ENCODE measurements at regions not wholly inside any gene's neighbourhood (a gene's known extent, or its start where the extent isn't known, plus 50 kb on each side); places are given as distances from the start of the nearest gene placed in this dataset.

- in situ Hi-C loops (cut with HindIII; ENCODE audit: low pct_unique_long_range_greater_than_20kb, low sequenced_read_pairs), result no loop called here
These were observed 197.4 kb upstream of the ARID2 start for GRCh38 chr12:45532113-45532512.

GRCh38 chr12:45535610-45536180 lies 193.8 kb upstream of the ARID2 start:
- in situ Hi-C loops (cut with HindIII; ENCODE audit: low pct_unique_long_range_greater_than_20kb, low sequenced_read_pairs), result no loop called here
- TF ChIP-seq JUND (IDR thresholded peaks at IDR 0.05; ENCODE audit: low read depth), result no peak
- DNase-seq (ENCODE audit: low read depth in 1 of 2, low spot score in 1 of 2), result no peak

More at GRCh38 chr12:45532113-45532512, 197.4 kb upstream of the ARID2 start:
- no peak for DNase-seq (ENCODE audit: low read depth in 1 of 2, low spot score in 1 of 2)
- TF ChIP-seq JUND (IDR thresholded peaks at IDR 0.05; ENCODE audit: low read depth), result no peak

GRCh38 chr12:45536284-45536683 lies 193.2 kb upstream of the ARID2 start:
- in situ Hi-C loops (cut with HindIII; ENCODE audit: low pct_unique_long_range_greater_than_20kb, low sequenced_read_pairs), result no loop called here
- no peak for TF ChIP-seq JUND (IDR thresholded peaks at IDR 0.05; ENCODE audit: low read depth)

GRCh38 chr12:45540661-45541341 lies 188.7 kb upstream of the ARID2 start:
- TF ChIP-seq JUND (IDR thresholded peaks at IDR 0.05; ENCODE audit: low read depth), result no peak
- DNase-seq (ENCODE audit: low read depth in 1 of 2, low spot score in 1 of 2), result no peak
- in situ Hi-C loops (cut with HindIII; ENCODE audit: low pct_unique_long_range_greater_than_20kb, low sequenced_read_pairs), result no loop called here

More at GRCh38 chr12:45536284-45536683, 193.2 kb upstream of the ARID2 start:
- no peak for DNase-seq (ENCODE audit: low read depth in 1 of 2, low spot score in 1 of 2)

GRCh38 chr12:45543887-45544286 lies 185.6 kb upstream of the ARID2 start:
- DNase-seq (ENCODE audit: low read depth in 1 of 2, low spot score in 1 of 2), result peak; percentile 72 to 90
- in situ Hi-C loops (cut with HindIII; ENCODE audit: low pct_unique_long_range_greater_than_20kb, low sequenced_read_pairs), result no loop called here

GRCh38 chr12:45546545-45546944 lies 183.0 kb upstream of the ARID2 start:
- in situ Hi-C loops (cut with HindIII; ENCODE audit: low pct_unique_long_range_greater_than_20kb, low sequenced_read_pairs), result no loop called here
- DNase-seq (ENCODE audit: low read depth in 1 of 2, low spot score in 1 of 2), result no peak
- TF ChIP-seq JUND (IDR thresholded peaks at IDR 0.05; ENCODE audit: low read depth), result no peak

More at GRCh38 chr12:45543887-45544286, 185.6 kb upstream of the ARID2 start:
- TF ChIP-seq JUND (IDR thresholded peaks at IDR 0.05; ENCODE audit: low read depth), result no peak

- DNase-seq (ENCODE audit: low read depth in 1 of 2, low spot score in 1 of 2), result no peak
- in situ Hi-C loops (cut with HindIII; ENCODE audit: low pct_unique_long_range_greater_than_20kb, low sequenced_read_pairs), result no loop called here
- TF ChIP-seq JUND (IDR thresholded peaks at IDR 0.05; ENCODE audit: low read depth), result no peak
These were observed 182.4 kb upstream of the ARID2 start for GRCh38 chr12:45547132-45547531.

- DNase-seq (ENCODE audit: low read depth in 1 of 2, low spot score in 1 of 2), result peak in 1 of 2 experiments; percentile 54
- in situ Hi-C loops (cut with HindIII; ENCODE audit: low pct_unique_long_range_greater_than_20kb, low sequenced_read_pairs), result no loop called here
- TF ChIP-seq JUND (IDR thresholded peaks at IDR 0.05; ENCODE audit: low read depth), result no peak
These were observed 181.7 kb upstream of the ARID2 start for GRCh38 chr12:45547822-45548221.

GRCh38 chr12:45548426-45548825 lies 181.1 kb upstream of the ARID2 start:
- no peak for DNase-seq (ENCODE audit: low read depth in 1 of 2, low spot score in 1 of 2)
- in situ Hi-C loops (cut with HindIII; ENCODE audit: low pct_unique_long_range_greater_than_20kb, low sequenced_read_pairs), result no loop called here
- TF ChIP-seq JUND (IDR thresholded peaks at IDR 0.05; ENCODE audit: low read depth), result no peak

- in situ Hi-C loops (cut with HindIII; ENCODE audit: low pct_unique_long_range_greater_than_20kb, low sequenced_read_pairs), result no loop called here
- peak in 1 of 2 experiments; percentile 84 for DNase-seq (ENCODE audit: low read depth in 1 of 2, low spot score in 1 of 2)
- TF ChIP-seq JUND (IDR thresholded peaks at IDR 0.05; ENCODE audit: low read depth), result no peak
These were observed 180.1 kb upstream of the ARID2 start for GRCh38 chr12:45549337-45549902.

- in situ Hi-C loops (cut with HindIII; ENCODE audit: low pct_unique_long_range_greater_than_20kb, low sequenced_read_pairs), result no loop called here
- DNase-seq (ENCODE audit: low read depth in 1 of 2, low spot score in 1 of 2), result no peak
- no peak for TF ChIP-seq JUND (IDR thresholded peaks at IDR 0.05; ENCODE audit: low read depth)
These were observed 176.3 kb upstream of the ARID2 start for GRCh38 chr12:45553204-45553603.

GRCh38 chr12:45557016-45557415 lies 172.5 kb upstream of the ARID2 start:
- in situ Hi-C loops (cut with HindIII; ENCODE audit: low pct_unique_long_range_greater_than_20kb, low sequenced_read_pairs), result no loop called here
- TF ChIP-seq JUND (IDR thresholded peaks at IDR 0.05; ENCODE audit: low read depth), result no peak
- DNase-seq (ENCODE audit: low read depth in 1 of 2, low spot score in 1 of 2), result peak in 1 of 2 experiments; percentile 32

- TF ChIP-seq JUND (IDR thresholded peaks at IDR 0.05; ENCODE audit: low read depth), result no peak
- DNase-seq (ENCODE audit: low read depth in 1 of 2, low spot score in 1 of 2), result no peak
- in situ Hi-C loops (cut with HindIII; ENCODE audit: low pct_unique_long_range_greater_than_20kb, low sequenced_read_pairs), result no loop called here
These were observed 171.2 kb upstream of the ARID2 start for GRCh38 chr12:45558353-45558752.

Measured in T47D (cell line).